ENCODE measurements at regions not wholly inside any gene's neighbourhood (a gene's known extent, or its start where the extent isn't known, plus 50 kb on each side); places are given as distances from the start of the nearest gene placed in this dataset.
A peak's percentile ranks its signal among the peaks of the same experiment; 100 is the strongest.
"Not testable (repeated sequence)": the region's sequence is repeated elsewhere in the genome, so short reads cannot be mapped to it uniquely, and the experiment has no call there.

GRCh38 chr20:19840111-19840710 lies 82.2 kb downstream of the RIN2 start:
- Mint-ChIP-seq H3K9me3 (no peaks in the 10 kb centered on the region), H3K4me1 (ENCODE audit: low read depth in 2 of 2) (no peaks in the 10 kb centered on the region), H3K36me3 (no peaks in the 10 kb centered on the region), H3K27ac (no peak overlapping the region), H3K4me3 (no peak overlapping the region), H3K27me3 (peaks cover 5 to 14% of the 10 kb centered on the region in 2 donors)
- no peak for DNase-seq (ENCODE audit: low spot score)
- no peak for ATAC-seq

- H3K27ac Mint-ChIP-seq, result no peak overlapping the region
- H3K4me3 Mint-ChIP-seq, result no peak overlapping the region
- H3K4me1 Mint-ChIP-seq (ENCODE audit: low read depth in 2 of 2), result no peaks in the 10 kb centered on the region
- H3K9me3 Mint-ChIP-seq, result no peaks in the 10 kb centered on the region
- ATAC-seq, result no peak
- peaks cover 15 to 17% of the 10 kb centered on the region in 2 donors for H3K27me3 Mint-ChIP-seq
- H3K36me3 Mint-ChIP-seq, result no peaks in the 10 kb centered on the region
- DNase-seq (ENCODE audit: low spot score), result no peak
Observed at GRCh38 chr20:19841740-19842139, 83.7 kb downstream of the RIN2 start.

GRCh38 chr20:19844850-19845249 lies 86.8 kb downstream of the RIN2 start:
- not testable (repeated sequence) for H3K27ac Mint-ChIP-seq; DNase-seq (ENCODE audit: low spot score); H3K4me3 Mint-ChIP-seq; ATAC-seq; H3K36me3 Mint-ChIP-seq; H3K9me3 Mint-ChIP-seq; H3K4me1 Mint-ChIP-seq (ENCODE audit: low read depth in 2 of 2)
- H3K27me3 Mint-ChIP-seq, result peaks cover 13 to 19% of the 10 kb centered on the region in 2 donors

- Mint-ChIP-seq H3K4me3 (no peak overlapping the region), H3K36me3 (no peaks in the 10 kb centered on the region), H3K27ac (no peak overlapping the region), H3K27me3 (peaks cover 14 to 31% of the 10 kb centered on the region in 2 donors), H3K4me1 (ENCODE audit: low read depth in 2 of 2) (no peaks in the 10 kb centered on the region), H3K9me3 (no peaks in the 10 kb centered on the region)
- DNase-seq (ENCODE audit: low spot score), result no peak
- ATAC-seq, result no peak
Observed at GRCh38 chr20:19847383-19847782, 89.3 kb downstream of the RIN2 start.

- no peak overlapping the region for H3K27ac Mint-ChIP-seq
- ATAC-seq, result no peak
- H3K4me3 Mint-ChIP-seq, result no peak overlapping the region
- H3K9me3 Mint-ChIP-seq, result no peaks in the 10 kb centered on the region
- DNase-seq (ENCODE audit: low spot score), result no peak
- no peaks in the 10 kb centered on the region for H3K36me3 Mint-ChIP-seq
- H3K4me1 Mint-ChIP-seq (ENCODE audit: low read depth in 2 of 2), result no peaks in the 10 kb centered on the region
- H3K27me3 Mint-ChIP-seq, result peaks cover 15 to 30% of the 10 kb centered on the region in 2 donors
Observed at GRCh38 chr20:19849341-19850197, 91.5 kb downstream of the RIN2 start.

GRCh38 chr20:19850198-19850533 lies 92.1 kb downstream of the RIN2 start:
- Mint-ChIP-seq H3K27me3 (peaks cover 12 to 26% of the 10 kb centered on the region in 2 donors), H3K9me3 (no peaks in the 10 kb centered on the region), H3K27ac (no peak overlapping the region), H3K36me3 (no peaks in the 10 kb centered on the region), H3K4me1 (ENCODE audit: low read depth in 2 of 2) (no peaks in the 10 kb centered on the region), H3K4me3 (no peak overlapping the region)
- DNase-seq (ENCODE audit: low spot score) (no peak), ATAC-seq (no peak)

- Mint-ChIP-seq H3K4me3 (no peak overlapping the region), H3K27me3 (peaks cover 14 to 16% of the 10 kb centered on the region in 2 donors), H3K9me3 (no peaks in the 10 kb centered on the region), H3K27ac (no peak overlapping the region), H3K4me1 (ENCODE audit: low read depth in 2 of 2) (no peaks in the 10 kb centered on the region), H3K36me3 (no peaks in the 10 kb centered on the region)
- peak in 1 of 2 donors; percentile 56 for ATAC-seq
- no peak for DNase-seq (ENCODE audit: low spot score)
Observed at GRCh38 chr20:19851861-19852260, 93.8 kb downstream of the RIN2 start.

- no peaks in the 10 kb centered on the region for H3K36me3 Mint-ChIP-seq
- no peaks in the 10 kb centered on the region for H3K4me1 Mint-ChIP-seq (ENCODE audit: low read depth in 2 of 2)
- no peak overlapping the region for H3K27ac Mint-ChIP-seq
- ATAC-seq (no peak), DNase-seq (ENCODE audit: low spot score) (no peak)
- H3K27me3 Mint-ChIP-seq, result peaks cover 23 to 27% of the 10 kb centered on the region in 2 donors
- H3K9me3 Mint-ChIP-seq, result no peaks in the 10 kb centered on the region
- no peak overlapping the region for H3K4me3 Mint-ChIP-seq
Observed at GRCh38 chr20:19855416-19855815, 97.4 kb downstream of the RIN2 start.

GRCh38 chr20:19858466-19859371 lies 100.7 kb downstream of the RIN2 start:
- Mint-ChIP-seq H3K36me3 (no peaks in the 10 kb centered on the region), H3K4me3 (no peak overlapping the region), H3K27ac (no peak overlapping the region), H3K27me3 (peaks cover 37 to 40% of the 10 kb centered on the region in 2 donors), H3K4me1 (ENCODE audit: low read depth in 2 of 2) (no peaks in the 10 kb centered on the region), H3K9me3 (peaks cover 3% of the 10 kb centered on the region)
- DNase-seq (ENCODE audit: low spot score) (no peak), ATAC-seq (no peak)

GRCh38 chr20:19859444-19859843 lies 101.4 kb downstream of the RIN2 start:
- Mint-ChIP-seq H3K4me3 (no peak overlapping the region), H3K9me3 (peaks cover 3% of the 10 kb centered on the region), H3K27me3 (peaks cover 38 to 46% of the 10 kb centered on the region in 2 donors), H3K4me1 (ENCODE audit: low read depth in 2 of 2) (no peaks in the 10 kb centered on the region), H3K36me3 (no peaks in the 10 kb centered on the region), H3K27ac (no peak overlapping the region)
- DNase-seq (ENCODE audit: low spot score), result no peak
- ATAC-seq, result no peak

- Mint-ChIP-seq H3K4me1 (ENCODE audit: low read depth in 2 of 2) (no peaks in the 10 kb centered on the region), H3K27ac (no peak overlapping the region), H3K36me3 (no peaks in the 10 kb centered on the region), H3K4me3 (no peak overlapping the region), H3K27me3 (peaks cover 33 to 46% of the 10 kb centered on the region in 2 donors), H3K9me3 (peaks cover 3% of the 10 kb centered on the region)
- DNase-seq (ENCODE audit: low spot score), result no peak
- peak; percentile 6 to 73 for ATAC-seq
Observed at GRCh38 chr20:19860737-19861136, 102.7 kb downstream of the RIN2 start.

GRCh38 chr20:19861147-19861759 lies 103.2 kb downstream of the RIN2 start:
- DNase-seq (ENCODE audit: low spot score), result no peak
- no peak for ATAC-seq
- Mint-ChIP-seq H3K9me3 (peaks cover 3% of the 10 kb centered on the region), H3K27me3 (peaks cover 32 to 46% of the 10 kb centered on the region in 2 donors), H3K4me3 (no peak overlapping the region), H3K4me1 (ENCODE audit: low read depth in 2 of 2) (no peaks in the 10 kb centered on the region), H3K27ac (no peak overlapping the region), H3K36me3 (no peaks in the 10 kb centered on the region)

- Mint-ChIP-seq H3K4me3 (no peak overlapping the region), H3K27me3 (peaks cover 24 to 38% of the 10 kb centered on the region in 2 donors), H3K27ac (no peak overlapping the region), H3K36me3 (no peaks in the 10 kb centered on the region), H3K4me1 (ENCODE audit: low read depth in 2 of 2) (peaks cover 11 to 15% of the 10 kb centered on the region in 2 donors), H3K9me3 (peaks cover 3% of the 10 kb centered on the region)
- DNase-seq (ENCODE audit: low spot score), result no peak
- no peak for ATAC-seq
Observed at GRCh38 chr20:19864130-19864529, 106.1 kb downstream of the RIN2 start.

Measured in natural killer cell treated with Interleukin-12 subunit alpha and Interleukin-12 subunit beta and Interleukin-15 and Interleukin-18, amount 100 ng/mL, for 72 hours (primary cell).